ENCODE measurements at regions not wholly inside any gene's neighbourhood (a gene's known extent, or its start where the extent isn't known, plus 50 kb on each side); places are given as distances from the start of the nearest gene placed in this dataset.

GRCh38 chr10:64134676-64135075 lies 613.5 kb downstream of the REEP3 start (continued):
- no peak for TF ChIP-seq MAZ (IDR thresholded peaks at IDR 0.05; ENCODE audit: borderline replicate concordance, low read depth, low read length)
- no peak for TF ChIP-seq MAZ (CRISPR knock-in tag; IDR thresholded peaks at IDR 0.05; ENCODE audit: low read depth)

GRCh38 chr10:64142395-64142794 lies 621.2 kb downstream of the REEP3 start:
- ATAC-seq (no peak), FAIRE-seq (no peak), DNase-seq (ENCODE audit: low spot score) (no peak)
- Histone ChIP-seq H3K9me3 (ENCODE audit: low read length) (no peaks in the 10 kb centered on the region), H3K9ac (ENCODE audit: insufficient read depth, low read depth, low read length) (no peak overlapping the region), H2AFZ (ENCODE audit: low read length) (no peak overlapping the region), H3K4me3 (replicated peaks in 1 of 3; ENCODE audit: insufficient read depth in 1 of 3, low read depth in 2 of 3, low read length in 3 of 3) (no peak overlapping the region), H3K4me1 (ENCODE audit: insufficient read depth, low read length) (no peaks in the 10 kb centered on the region), H4K20me1 (ENCODE audit: insufficient read depth, low read length) (no peaks in the 10 kb centered on the region), H3K27ac (ENCODE audit: extremely low read length, insufficient read depth, low read length) (no peak overlapping the region), H3K79me2 (ENCODE audit: insufficient read depth, low read length) (no peaks in the 10 kb centered on the region), H3K4me2 (ENCODE audit: low read depth, low read length) (no peak overlapping the region), H3K27me3 (ENCODE audit: control insufficient read depth in 1 of 2, insufficient read depth in 2 of 2, low read length in 2 of 2) (no peaks in the 10 kb centered on the region), H3K36me3 (replicated peaks in 1 of 2; ENCODE audit: control insufficient read depth in 1 of 2, insufficient read depth in 2 of 2, low read length in 2 of 2) (no peaks in the 10 kb centered on the region)
- POLR2A ChIA-PET = no interaction called here
- in situ Hi-C loops (cut with HindIII; ENCODE audit: extremely low pct_ligation_motif_present, low pct_unique_long_range_greater_than_20kb) = no loop called here
- WGBS (ENCODE audit: low lambda C conversion rate) = 9% methylated on average over 3 of the region's 3 CpGs
- BruUV-seq (replicated peaks) = no TSS peak
- intact Hi-C loops (cut with micrococcal nuclease; ENCODE audit: unreplicated experiment) = no loop called here
- no peak for TF ChIP-seq ZNF205 (CRISPR knock-in tag; IDR thresholded peaks at IDR 0.05)
- TF ChIP-seq NBN (conservative IDR thresholded peaks at IDR 0.05) = no peak
- TF ChIP-seq ZBTB39 (CRISPR knock-in tag; IDR thresholded peaks at IDR 0.05) = no peak
- TF ChIP-seq TFAP4 (IDR thresholded peaks at IDR 0.05; ENCODE audit: borderline replicate concordance, low read depth) = no peak
- TF ChIP-seq BRD4 (CRISPR knock-in tag; IDR thresholded peaks at IDR 0.05) = no peak
- no peak for TF ChIP-seq CREB3 (CRISPR knock-in tag; IDR thresholded peaks at IDR 0.05)
- TF ChIP-seq CC2D1A (CRISPR knock-in tag; IDR thresholded peaks at IDR 0.05) = no peak
- no peak for TF ChIP-seq ZNF737 (CRISPR knock-in tag; IDR thresholded peaks at IDR 0.05; ENCODE audit: borderline replicate concordance)
- no peak for TF ChIP-seq ZBTB7B (CRISPR knock-in tag; IDR thresholded peaks at IDR 0.05)
- TF ChIP-seq POGK (CRISPR knock-in tag; conservative IDR thresholded peaks at IDR 0.05) = no peak
- no peak for TF ChIP-seq HIVEP1 (CRISPR knock-in tag; IDR thresholded peaks at IDR 0.05)
- no peak for TF ChIP-seq FOXA1 (IDR thresholded peaks at IDR 0.05)
- no peak for TF ChIP-seq FOXA1 (CRISPR knock-in tag; IDR thresholded peaks at IDR 0.05)
- TF ChIP-seq E2F5 (CRISPR knock-in tag; conservative IDR thresholded peaks at IDR 0.05) = no peak
- CTCF ChIA-PET (ENCODE audit: low intra/inter-chr PET ratio, low total read pairs) = no interaction called here

All from HepG2 (cell line).